Lower lobe of right lung (tissue), 2 donors: ENCODE measurements at regions not wholly inside any gene's neighbourhood (a gene's known extent, or its start where the extent isn't known, plus 50 kb on each side); places are given as distances from the start of the nearest gene placed in this dataset.
"Not testable (repeated sequence)": the region's sequence is repeated elsewhere in the genome, so short reads cannot be mapped to it uniquely, and the experiment has no call there.

Experiments used
- ATAC-seq, 2 donors: fragments of 200-7000 bp; cut with Tn5 transposase; one replicate each; pipeline ENCODE4 v1.9.1; 2020 to 2022; ENCODE audit warnings: mild to moderate bottlenecking in 2 of 2, moderate library complexity in 2 of 2
- DNase-seq: peaks from one replicate; pipeline ENCODE4 v3.0.0-alpha.2; 2020
- H3K27ac ChIP-seq: fragments of 200-600 bp; one replicate; pipeline ENCODE4 v1.8.0; 2022
- H3K27me3 ChIP-seq: fragments of 200-600 bp; one replicate; pipeline ENCODE4 v1.8.0; 2022; ENCODE audit warnings: low read depth
- H3K36me3 ChIP-seq: fragments of 200-600 bp; one replicate; pipeline ENCODE4 v1.8.0; 2022; ENCODE audit warnings: mild to moderate bottlenecking
- H3K4me1 ChIP-seq: fragments of 200-600 bp; one replicate; pipeline ENCODE4 v1.8.0; 2022
- H3K4me3 ChIP-seq: fragments of 200-600 bp; one replicate; pipeline ENCODE4 v1.8.0; 2022; ENCODE audit warnings: mild to moderate bottlenecking
- H3K9me3 ChIP-seq: fragments of 200-600 bp; one replicate; pipeline ENCODE4 v1.8.0; 2022
- intact Hi-C: fragments of 100-400 bp; cut with DNase I; formaldehyde crosslinking; loops from one replicate; pipeline ENCODE4 v1.11.0; 2022
- TF ChIP-seq, protein P1 (sequence below): fragments of 200-600 bp; IDR thresholded peaks from one replicate; pipeline ENCODE4 v1.8.0; 2022; ENCODE audit warnings: antibody characterized with exemption, mild to moderate bottlenecking
- donor health status: DM: no; HTN: yes; CAD: no; lungs with severe emphysema.

DNA sequence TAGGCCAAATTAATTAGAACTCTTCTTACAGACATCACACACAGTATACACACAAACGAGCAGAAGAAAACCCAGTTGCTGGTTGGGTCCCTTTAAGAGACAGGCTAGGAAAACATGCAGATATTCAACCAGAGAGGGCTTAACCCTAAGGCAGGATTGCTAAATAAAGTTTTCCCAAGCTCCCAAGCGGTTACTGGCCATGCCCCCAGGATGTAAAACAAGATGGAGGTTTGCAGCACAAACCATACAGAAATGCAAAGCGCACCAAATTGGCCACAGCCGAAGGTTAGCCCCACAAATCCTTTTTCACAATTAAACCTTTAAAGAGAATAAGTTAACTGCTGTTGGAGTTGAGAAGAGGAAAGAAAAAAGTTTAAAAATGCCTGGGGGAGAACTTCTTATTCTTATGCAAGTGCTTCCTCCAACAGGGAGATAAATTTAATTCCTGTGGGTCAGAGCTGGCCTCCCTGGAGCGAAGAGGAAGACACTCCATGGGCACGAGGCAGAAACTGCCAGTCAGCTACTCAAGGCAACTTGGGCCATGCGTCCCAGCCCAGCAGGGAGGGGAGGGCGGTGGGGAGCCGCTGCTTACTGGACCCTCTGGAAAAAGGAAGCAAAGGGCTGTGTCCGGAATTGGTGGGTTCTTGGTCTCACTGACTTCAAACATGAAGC is 167.6 kb upstream of the ARSJ start:
- Histone ChIP-seq H3K4me1 (no peaks in the 10 kb centered on the region), H3K9me3 (no peaks in the 10 kb centered on the region), H3K36me3 (no peaks in the 10 kb centered on the region), H3K4me3 (no peak overlapping the region), H3K27ac (no peak overlapping the region), H3K27me3 (no peaks in the 10 kb centered on the region)
- DNase-seq (no peak), ATAC-seq (no peak)
- intact Hi-C loops: no loop called here
- TF ChIP-seq, protein P1, sequence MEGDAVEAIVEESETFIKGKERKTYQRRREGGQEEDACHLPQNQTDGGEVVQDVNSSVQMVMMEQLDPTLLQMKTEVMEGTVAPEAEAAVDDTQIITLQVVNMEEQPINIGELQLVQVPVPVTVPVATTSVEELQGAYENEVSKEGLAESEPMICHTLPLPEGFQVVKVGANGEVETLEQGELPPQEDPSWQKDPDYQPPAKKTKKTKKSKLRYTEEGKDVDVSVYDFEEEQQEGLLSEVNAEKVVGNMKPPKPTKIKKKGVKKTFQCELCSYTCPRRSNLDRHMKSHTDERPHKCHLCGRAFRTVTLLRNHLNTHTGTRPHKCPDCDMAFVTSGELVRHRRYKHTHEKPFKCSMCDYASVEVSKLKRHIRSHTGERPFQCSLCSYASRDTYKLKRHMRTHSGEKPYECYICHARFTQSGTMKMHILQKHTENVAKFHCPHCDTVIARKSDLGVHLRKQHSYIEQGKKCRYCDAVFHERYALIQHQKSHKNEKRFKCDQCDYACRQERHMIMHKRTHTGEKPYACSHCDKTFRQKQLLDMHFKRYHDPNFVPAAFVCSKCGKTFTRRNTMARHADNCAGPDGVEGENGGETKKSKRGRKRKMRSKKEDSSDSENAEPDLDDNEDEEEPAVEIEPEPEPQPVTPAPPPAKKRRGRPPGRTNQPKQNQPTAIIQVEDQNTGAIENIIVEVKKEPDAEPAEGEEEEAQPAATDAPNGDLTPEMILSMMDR: no peak

DNA sequence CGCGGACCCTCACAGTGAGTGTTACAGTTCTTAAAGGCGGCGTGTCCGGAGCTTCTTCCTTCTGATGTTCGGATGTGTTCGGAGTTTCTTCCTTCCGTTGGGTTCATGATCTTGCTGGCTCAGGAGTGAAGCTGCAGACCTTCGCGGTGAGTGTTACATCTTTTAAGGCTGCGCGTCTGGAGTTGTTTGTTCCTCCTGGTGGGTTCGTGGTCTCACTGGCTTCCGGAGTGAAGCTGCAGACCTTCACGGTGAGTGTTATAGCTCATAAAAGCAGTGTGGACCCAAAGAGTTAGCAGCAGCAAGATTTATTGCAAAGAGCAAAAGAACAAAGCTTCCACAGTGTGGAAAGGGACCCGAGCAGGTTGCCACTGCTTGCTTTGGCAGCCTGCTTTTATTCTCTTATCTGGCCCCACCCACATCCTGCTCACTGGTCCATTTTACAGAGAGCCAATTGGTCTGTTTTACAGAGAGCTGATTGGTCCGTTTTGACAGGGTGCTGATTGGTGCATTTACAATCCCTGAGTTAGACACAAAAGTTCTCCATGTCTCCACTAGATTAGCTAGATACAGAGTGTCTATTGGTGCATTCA is 168.3 kb upstream of the ARSJ start:
- DNase-seq, H3K27me3 ChIP-seq, H3K27ac ChIP-seq, H3K4me1 ChIP-seq, ATAC-seq, H3K4me3 ChIP-seq, H3K36me3 ChIP-seq, intact Hi-C loops, H3K9me3 ChIP-seq: not testable (repeated sequence)

DNA sequence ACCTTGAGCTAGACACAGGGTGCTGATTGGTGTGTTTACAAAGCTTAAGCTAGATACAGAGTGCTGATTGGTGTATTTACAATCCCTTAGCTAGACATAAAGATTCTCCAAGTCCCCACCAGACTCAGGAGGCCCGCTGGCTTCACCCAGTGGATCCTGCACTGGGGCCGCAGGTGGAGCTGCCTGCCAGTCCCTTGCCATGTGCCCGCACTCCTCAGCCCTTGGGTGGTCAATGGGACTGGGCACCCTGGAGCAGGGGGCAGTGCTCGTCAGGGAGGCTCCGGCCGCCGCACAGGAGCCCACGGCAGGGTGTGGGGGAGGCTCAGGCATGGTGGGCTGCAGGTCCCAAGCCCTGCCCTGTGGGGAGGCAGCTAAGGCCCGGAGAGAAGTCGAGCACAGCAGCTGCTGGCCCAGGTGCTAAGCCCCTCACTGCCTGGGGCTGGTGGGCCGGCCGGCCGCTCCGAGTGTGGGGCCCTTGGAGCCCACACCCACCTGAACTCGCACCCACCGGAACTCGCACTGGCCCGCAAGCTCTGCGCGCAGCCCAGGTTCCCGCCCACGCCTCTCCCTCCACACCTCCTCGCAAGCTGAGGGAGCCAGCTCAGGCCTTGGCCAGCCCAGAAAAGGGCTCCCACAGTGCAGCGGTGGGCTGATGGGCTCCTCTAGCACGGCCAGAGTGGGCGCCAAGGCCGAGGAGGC is 169.1 kb upstream of the ARSJ start:
- H3K4me1 ChIP-seq, H3K27me3 ChIP-seq, H3K9me3 ChIP-seq, ATAC-seq, H3K4me3 ChIP-seq, H3K27ac ChIP-seq, H3K36me3 ChIP-seq, intact Hi-C loops: not testable (repeated sequence)
- peak; percentile 42 for DNase-seq

DNA sequence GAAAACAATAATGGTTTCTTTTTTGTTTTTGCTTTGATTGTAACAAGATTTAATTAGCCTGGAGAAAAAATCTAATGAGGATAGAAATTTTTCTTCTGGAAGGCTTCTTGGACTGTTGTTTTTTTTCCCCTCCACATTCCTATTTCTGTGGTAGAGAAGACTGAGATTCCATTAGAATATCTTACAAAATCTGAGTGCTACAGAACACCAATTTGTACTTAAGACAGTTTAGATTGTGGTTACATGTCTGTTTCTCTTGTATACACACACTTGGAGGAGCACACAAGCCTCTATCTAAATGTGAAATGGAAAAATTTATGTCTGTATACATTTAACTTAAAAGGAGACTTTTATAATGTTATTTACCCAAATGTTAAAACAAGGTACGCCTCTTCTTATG is 176.9 kb upstream of the ARSJ start:
- no peaks in the 10 kb centered on the region for H3K27me3 ChIP-seq
- H3K27ac ChIP-seq: no peak overlapping the region
- DNase-seq (no peak), ATAC-seq (no peak)
- no peaks in the 10 kb centered on the region for H3K36me3 ChIP-seq
- intact Hi-C loops: no loop called here
- no peak overlapping the region for H3K4me3 ChIP-seq
- H3K4me1 ChIP-seq: no peaks in the 10 kb centered on the region
- H3K9me3 ChIP-seq: no peaks in the 10 kb centered on the region
- TF ChIP-seq, protein P1: no peak

DNA sequence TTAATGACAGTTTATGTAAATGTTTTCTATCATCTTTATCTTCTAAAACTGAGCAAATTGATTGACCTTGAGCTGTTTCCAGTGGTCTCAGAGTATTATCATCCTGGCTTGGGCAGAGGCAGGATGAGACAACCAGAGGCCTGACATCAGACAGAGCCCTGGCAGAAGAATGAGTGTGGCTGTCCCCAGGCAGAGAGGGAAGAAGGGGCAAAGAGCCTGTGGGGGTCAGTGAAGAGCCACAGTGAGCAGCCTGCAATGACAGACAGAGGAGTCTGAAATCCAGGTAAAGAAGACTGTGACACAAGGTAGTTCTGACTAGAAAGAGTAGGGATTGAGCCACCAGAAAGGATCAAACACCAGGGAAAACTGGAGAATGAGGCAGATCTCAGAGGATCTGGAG is 182.4 kb upstream of the ARSJ start:
- H3K36me3 ChIP-seq: no peaks in the 10 kb centered on the region
- intact Hi-C loops: no loop called here
- H3K27ac ChIP-seq: no peak overlapping the region
- H3K4me1 ChIP-seq: no peaks in the 10 kb centered on the region
- TF ChIP-seq, protein P1: no peak
- no peak for ATAC-seq
- DNase-seq: no peak
- no peak overlapping the region for H3K4me3 ChIP-seq
- H3K27me3 ChIP-seq: no peaks in the 10 kb centered on the region
- no peaks in the 10 kb centered on the region for H3K9me3 ChIP-seq

DNA sequence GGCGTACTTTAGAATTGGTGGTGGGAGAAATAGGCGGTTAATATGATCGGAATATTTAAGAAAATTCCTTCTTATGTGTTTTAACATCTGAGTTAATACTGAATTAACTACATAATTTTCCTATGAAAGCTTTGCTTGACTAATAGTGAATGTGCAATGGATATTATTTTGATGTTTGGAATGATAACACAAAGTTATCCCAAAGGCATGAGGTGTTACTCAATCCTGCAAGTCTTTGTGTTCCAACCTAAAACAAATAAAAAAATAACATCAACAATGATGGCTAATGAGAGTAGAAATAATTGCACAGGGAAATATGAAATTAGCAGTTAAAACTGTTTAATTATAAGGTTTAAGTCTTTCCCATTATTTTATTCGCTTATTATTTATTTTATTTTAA is 183.6 kb upstream of the ARSJ start:
- DNase-seq (no peak), ATAC-seq (no peak)
- intact Hi-C loops: no loop called here
- Histone ChIP-seq H3K27ac (no peak overlapping the region), H3K4me1 (no peaks in the 10 kb centered on the region), H3K9me3 (no peaks in the 10 kb centered on the region), H3K36me3 (no peaks in the 10 kb centered on the region), H3K27me3 (no peaks in the 10 kb centered on the region), H3K4me3 (no peak overlapping the region)
- TF ChIP-seq, protein P1: no peak
